Activated naive CD4-positive, alpha-beta T cell treated with anti-CD3 and anti-CD28 coated beads, Interleukin-2, amount 10 ng/mL, durations not matched to agents 7 days and 5 days (primary cell): ENCODE measurements at regions not wholly inside any gene's neighbourhood (a gene's known extent, or its start where the extent isn't known, plus 50 kb on each side); places are given as distances from the start of the nearest gene placed in this dataset.
"Not testable (repeated sequence)": the region's sequence is repeated elsewhere in the genome, so short reads cannot be mapped to it uniquely, and the experiment has no call there.

Experiments used
- CTCF ChIA-PET: fragments of 350-600 bp; sonication (Branson Sonifier 250); formaldehyde crosslinking; loops from one replicate; lab custom pipeline; 2021; ENCODE audit warnings: antibody characterized with exemption; lab: Charles Lee
- DNase-seq: peaks from one replicate; pipeline ENCODE4 v3.0.0-alpha.2; 2020
- H3K27ac Mint-ChIP-seq: one replicate; pipeline ENCODE4 v1.8.0; 2021; ENCODE audit warnings: mild to moderate bottlenecking, moderate library complexity, mixed read lengths
- H3K27me3 Mint-ChIP-seq: one replicate; pipeline ENCODE4 v1.8.0; 2021; ENCODE audit warnings: mild to moderate bottlenecking, mixed read lengths
- H3K36me3 Mint-ChIP-seq: one replicate; pipeline ENCODE4 v1.8.0; 2021; ENCODE audit warnings: mixed read lengths
- H3K4me1 Mint-ChIP-seq: one replicate; pipeline ENCODE4 v1.8.0; 2021; ENCODE audit warnings: mixed read lengths
- H3K4me3 Mint-ChIP-seq: one replicate; pipeline ENCODE4 v1.8.0; 2021; ENCODE audit warnings: mild to moderate bottlenecking, moderate library complexity, mixed read lengths
- H3K9me3 Mint-ChIP-seq: one replicate; pipeline ENCODE4 v1.8.0; 2021; ENCODE audit warnings: mixed read lengths

- CTCF ChIA-PET, result interaction anchor here (0.7 kb wide), 1 partner anchor 1800 kb away, joined by 3 read pairs; no protein-coding TSS in a partner anchor
- Mint-ChIP-seq H3K9me3 (no peaks in the 10 kb centered on the region), H3K4me3 (no peak overlapping the region), H3K27ac (no peak overlapping the region), H3K27me3 (no peaks in the 10 kb centered on the region), H3K36me3 (no peaks in the 10 kb centered on the region), H3K4me1 (no peaks in the 10 kb centered on the region)
- DNase-seq, result no peak
Measured at GRCh38 chr3:117018655-117019054, 309.1 kb downstream of the TUSC7 start.

- peak; percentile 22 for DNase-seq
- no peak overlapping the region for H3K27ac Mint-ChIP-seq
- no peaks in the 10 kb centered on the region for H3K36me3 Mint-ChIP-seq
- no peaks in the 10 kb centered on the region for H3K9me3 Mint-ChIP-seq
- CTCF ChIA-PET, result interaction anchor here (0.7 kb wide), 1 partner anchor 1799 kb away, joined by 3 read pairs; no protein-coding TSS in a partner anchor
- H3K4me3 Mint-ChIP-seq, result no peak overlapping the region
- H3K4me1 Mint-ChIP-seq, result no peaks in the 10 kb centered on the region
- H3K27me3 Mint-ChIP-seq, result no peaks in the 10 kb centered on the region
Measured at GRCh38 chr3:117019082-117019713, 309.6 kb downstream of the TUSC7 start.

- H3K36me3 Mint-ChIP-seq, result no peaks in the 10 kb centered on the region
- CTCF ChIA-PET, result no interaction called here
- no peak overlapping the region for H3K4me3 Mint-ChIP-seq
Measured at GRCh38 chr3:117026401-117026800, 316.8 kb downstream of the TUSC7 start.

GRCh38 chr3:117035745-117036144 lies 326.2 kb downstream of the TUSC7 start:
- CTCF ChIA-PET, result no interaction called here
- Mint-ChIP-seq H3K36me3 (no peaks in the 10 kb centered on the region), H3K27me3 (no peaks in the 10 kb centered on the region), H3K4me3 (no peak overlapping the region), H3K4me1 (no peaks in the 10 kb centered on the region), H3K9me3 (peaks cover 4% of the 10 kb centered on the region), H3K27ac (no peak overlapping the region)
- DNase-seq, result no peak

More at GRCh38 chr3:117026401-117026800, 316.8 kb downstream of the TUSC7 start:
- Mint-ChIP-seq H3K27me3 (no peaks in the 10 kb centered on the region), H3K4me1 (no peaks in the 10 kb centered on the region), H3K9me3 (peaks cover 4% of the 10 kb centered on the region), H3K27ac (no peak overlapping the region)
- DNase-seq, result no peak

- H3K36me3 Mint-ChIP-seq, result no peaks in the 10 kb centered on the region
- no peaks in the 10 kb centered on the region for H3K27me3 Mint-ChIP-seq
- no peaks in the 10 kb centered on the region for H3K4me1 Mint-ChIP-seq
- no peak overlapping the region for H3K4me3 Mint-ChIP-seq
- no peak overlapping the region for H3K27ac Mint-ChIP-seq
- no peak for DNase-seq
- CTCF ChIA-PET, result no interaction called here
- peaks cover 4% of the 10 kb centered on the region for H3K9me3 Mint-ChIP-seq
Measured at GRCh38 chr3:117036259-117036799, 326.8 kb downstream of the TUSC7 start.

- Mint-ChIP-seq H3K27me3 (no peaks in the 10 kb centered on the region), H3K4me3 (no peak overlapping the region), H3K27ac (no peak overlapping the region), H3K9me3 (no peaks in the 10 kb centered on the region), H3K36me3 (no peaks in the 10 kb centered on the region), H3K4me1 (no peaks in the 10 kb centered on the region)
- no peak for DNase-seq
- CTCF ChIA-PET, result no interaction called here
Measured at GRCh38 chr3:117045143-117045542, 335.6 kb downstream of the TUSC7 start.

- Mint-ChIP-seq H3K36me3 (no peaks in the 10 kb centered on the region), H3K9me3 (no peaks in the 10 kb centered on the region), H3K4me3 (no peak overlapping the region), H3K27me3 (no peaks in the 10 kb centered on the region), H3K27ac (no peak overlapping the region), H3K4me1 (no peaks in the 10 kb centered on the region)
- DNase-seq, result no peak
- CTCF ChIA-PET, result no interaction called here
Measured at GRCh38 chr3:117047951-117048705, 338.5 kb downstream of the TUSC7 start.

GRCh38 chr3:117052395-117052794 lies 342.8 kb downstream of the TUSC7 start:
- H3K4me3 Mint-ChIP-seq, result no peak overlapping the region
- no peaks in the 10 kb centered on the region for H3K36me3 Mint-ChIP-seq
- no peaks in the 10 kb centered on the region for H3K27me3 Mint-ChIP-seq
- no peaks in the 10 kb centered on the region for H3K9me3 Mint-ChIP-seq
- no peak overlapping the region for H3K27ac Mint-ChIP-seq
- no peak for DNase-seq
- CTCF ChIA-PET, result no interaction called here
- no peaks in the 10 kb centered on the region for H3K4me1 Mint-ChIP-seq

- H3K9me3 Mint-ChIP-seq, result no peaks in the 10 kb centered on the region
- no peaks in the 10 kb centered on the region for H3K36me3 Mint-ChIP-seq
- CTCF ChIA-PET, result no interaction called here
- no peaks in the 10 kb centered on the region for H3K27me3 Mint-ChIP-seq
- no peaks in the 10 kb centered on the region for H3K4me1 Mint-ChIP-seq
- no peak overlapping the region for H3K27ac Mint-ChIP-seq
- no peak overlapping the region for H3K4me3 Mint-ChIP-seq
- DNase-seq, result no peak
Measured at GRCh38 chr3:117054556-117054955, 345.0 kb downstream of the TUSC7 start.

GRCh38 chr3:117056946-117057345 lies 347.4 kb downstream of the TUSC7 start:
- H3K27ac Mint-ChIP-seq, DNase-seq, H3K9me3 Mint-ChIP-seq, H3K4me1 Mint-ChIP-seq, CTCF ChIA-PET, H3K27me3 Mint-ChIP-seq, H3K4me3 Mint-ChIP-seq, H3K36me3 Mint-ChIP-seq: not testable (repeated sequence)

- Mint-ChIP-seq H3K36me3 (no peaks in the 10 kb centered on the region), H3K4me1 (no peaks in the 10 kb centered on the region), H3K9me3 (no peaks in the 10 kb centered on the region), H3K27ac (no peak overlapping the region), H3K4me3 (no peak overlapping the region), H3K27me3 (no peaks in the 10 kb centered on the region)
- CTCF ChIA-PET, result interaction anchor here (0.7 kb wide), 1 partner anchor 173 kb away, joined by 3 read pairs; no protein-coding TSS in a partner anchor
- no peak for DNase-seq
Measured at GRCh38 chr3:117059067-117059955, 349.7 kb downstream of the TUSC7 start.

- CTCF ChIA-PET, result no interaction called here
- Mint-ChIP-seq H3K4me1 (no peaks in the 10 kb centered on the region), H3K27ac (no peak overlapping the region), H3K9me3 (no peaks in the 10 kb centered on the region), H3K36me3 (no peaks in the 10 kb centered on the region), H3K27me3 (no peaks in the 10 kb centered on the region), H3K4me3 (no peak overlapping the region)
- no peak for DNase-seq
Measured at GRCh38 chr3:117059956-117060270, 350.3 kb downstream of the TUSC7 start.

- Mint-ChIP-seq H3K4me3 (no peak overlapping the region), H3K27me3 (no peaks in the 10 kb centered on the region), H3K9me3 (peaks cover 3% of the 10 kb centered on the region), H3K27ac (no peak overlapping the region), H3K36me3 (no peaks in the 10 kb centered on the region), H3K4me1 (no peaks in the 10 kb centered on the region)
- no peak for DNase-seq
- CTCF ChIA-PET, result no interaction called here
Measured at GRCh38 chr3:117063930-117064329, 354.4 kb downstream of the TUSC7 start.

- H3K27ac Mint-ChIP-seq, result no peak overlapping the region
- H3K4me3 Mint-ChIP-seq, result no peak overlapping the region
- no peaks in the 10 kb centered on the region for H3K4me1 Mint-ChIP-seq
- no peaks in the 10 kb centered on the region for H3K27me3 Mint-ChIP-seq
- peaks cover 3% of the 10 kb centered on the region for H3K9me3 Mint-ChIP-seq
- DNase-seq, result no peak
- CTCF ChIA-PET, result no interaction called here
- H3K36me3 Mint-ChIP-seq, result no peaks in the 10 kb centered on the region
Measured at GRCh38 chr3:117068301-117068700, 358.7 kb downstream of the TUSC7 start.
